HG03432 (cell line): ENCODE measurements at regions not wholly inside any gene's neighbourhood (a gene's known extent, or its start where the extent isn't known, plus 50 kb on each side); places are given as distances from the start of the nearest gene placed in this dataset.
A peak's percentile ranks its signal among the peaks of the same experiment; 100 is the strongest.

Experiments used
- ATAC-seq: cut with Tn5 transposase; IDR thresholded peaks from one replicate; pipeline ENCODE4 v1.9.1; 2021; ENCODE audit warnings: mild to moderate bottlenecking, moderate library complexity; ENCODE audit not compliant: unreplicated experiment

DNA sequence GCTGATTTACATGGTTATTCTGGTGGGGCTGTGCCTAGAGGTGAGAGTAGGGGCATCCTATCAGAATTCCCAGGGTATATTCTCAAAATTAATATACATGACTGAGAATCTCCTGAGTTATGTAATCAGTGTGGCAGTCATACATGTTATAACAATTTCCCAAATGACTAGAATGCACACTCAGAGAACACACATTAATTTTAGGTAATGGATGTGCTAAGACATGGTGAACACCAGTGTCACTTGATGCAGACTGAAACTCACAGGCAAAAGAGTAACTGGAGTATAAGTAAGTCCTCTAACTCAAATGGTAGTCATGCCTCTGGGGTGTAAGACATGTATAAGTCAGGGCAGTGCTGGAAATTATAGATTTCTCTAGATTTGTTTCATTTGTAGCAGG lies 1198.4 kb upstream of the CITED2 start:
- ATAC-seq: peak; percentile 38

DNA sequence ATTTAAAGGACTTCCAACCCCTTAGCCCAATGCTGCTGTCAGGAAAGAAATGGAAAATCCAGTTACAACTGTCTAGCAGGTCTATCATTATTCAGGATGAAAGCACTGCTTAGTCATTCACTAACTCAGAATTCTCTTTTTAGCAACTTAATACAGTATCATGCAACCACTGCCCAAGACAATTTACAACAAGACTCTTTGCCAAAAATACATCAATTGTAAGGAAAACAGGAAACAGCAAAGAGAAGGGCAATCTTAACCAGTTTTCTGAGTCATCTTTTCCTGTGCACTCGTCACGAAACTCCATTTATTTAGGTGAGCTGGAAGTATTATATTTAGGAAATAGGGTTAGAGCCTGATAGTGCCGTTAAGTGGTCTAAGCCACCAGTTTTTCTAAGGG lies 1197.7 kb upstream of the CITED2 start:
- ATAC-seq: peak; percentile 39

DNA sequence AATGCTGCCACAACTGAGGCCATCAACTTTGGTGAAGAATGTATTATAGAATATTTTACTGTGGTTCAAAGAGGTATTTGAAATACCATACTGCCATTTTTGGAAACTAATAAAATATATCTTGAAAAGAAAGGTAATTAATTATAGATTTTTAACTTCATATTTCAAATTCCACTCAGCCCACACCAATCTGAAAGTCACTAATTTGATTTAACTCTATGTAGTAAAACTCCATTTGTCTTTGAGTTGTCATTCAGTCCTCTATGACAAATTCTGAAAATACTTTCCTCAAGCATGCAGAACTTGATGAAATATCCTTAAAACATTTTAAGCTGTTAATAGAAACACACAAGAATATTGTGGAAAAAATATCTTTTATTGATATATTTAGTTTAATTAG lies 1196.7 kb upstream of the CITED2 start:
- ATAC-seq: no peak

DNA sequence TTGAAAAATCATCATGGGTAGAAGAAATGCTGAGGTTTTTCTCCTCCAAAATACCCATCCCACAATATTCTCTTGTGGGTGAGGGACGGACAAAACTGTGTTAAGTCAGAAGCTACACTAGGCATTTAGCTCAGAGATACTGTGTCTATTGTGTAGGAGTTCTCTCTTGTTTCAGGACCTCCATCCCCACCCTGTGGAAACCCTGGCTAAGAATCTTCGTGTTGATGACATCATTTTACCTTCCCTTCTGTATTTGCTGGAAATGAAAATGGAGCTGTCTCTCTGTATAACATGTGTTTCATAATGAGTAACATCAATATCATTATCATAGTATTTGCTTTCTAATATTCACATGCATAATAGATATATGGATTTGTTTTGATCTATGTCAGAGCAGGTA lies 1193.0 kb upstream of the CITED2 start:
- ATAC-seq: no peak

DNA sequence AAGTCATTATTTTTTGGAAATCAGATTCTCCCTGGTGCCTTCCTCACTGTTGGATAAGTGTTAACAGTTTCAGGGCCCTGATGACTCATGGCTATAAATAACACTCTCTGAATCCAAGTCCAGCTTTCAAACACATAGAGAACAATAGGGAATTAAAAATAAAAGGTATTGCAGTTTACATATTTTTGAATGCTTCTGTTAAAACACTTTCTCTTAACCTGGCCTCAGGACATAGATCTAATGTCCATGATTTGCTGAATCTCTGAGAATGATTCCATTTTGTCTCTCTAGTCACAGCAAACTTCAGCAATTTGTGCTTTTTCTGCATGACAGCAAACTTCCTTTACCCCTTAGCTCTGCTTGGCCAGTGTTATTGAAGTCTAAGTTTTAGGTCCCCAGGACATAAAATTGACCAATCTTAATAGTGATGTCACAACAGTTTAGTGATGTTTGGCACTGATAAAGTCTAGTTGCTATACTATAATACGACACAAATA lies 1192.4 kb upstream of the CITED2 start:
- ATAC-seq: no peak

DNA sequence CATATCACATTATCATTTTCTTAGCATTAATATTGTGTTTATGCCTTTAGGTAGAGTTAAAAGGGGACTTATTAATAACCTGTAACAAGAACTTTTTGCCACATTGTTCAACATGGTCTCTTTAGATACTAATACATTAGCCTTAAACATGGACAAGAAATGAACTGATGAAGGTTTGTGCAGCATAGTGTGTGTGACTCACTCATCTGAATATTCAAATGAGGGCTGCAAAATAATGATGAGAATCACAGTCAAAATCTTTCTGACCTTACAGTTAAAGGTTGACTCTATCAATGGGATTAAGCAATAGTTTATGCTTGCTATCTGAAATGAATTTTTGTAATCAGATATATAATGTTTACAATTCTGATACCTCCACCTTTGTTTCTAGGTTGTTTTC lies 1189.3 kb upstream of the CITED2 start:
- ATAC-seq: no peak

DNA sequence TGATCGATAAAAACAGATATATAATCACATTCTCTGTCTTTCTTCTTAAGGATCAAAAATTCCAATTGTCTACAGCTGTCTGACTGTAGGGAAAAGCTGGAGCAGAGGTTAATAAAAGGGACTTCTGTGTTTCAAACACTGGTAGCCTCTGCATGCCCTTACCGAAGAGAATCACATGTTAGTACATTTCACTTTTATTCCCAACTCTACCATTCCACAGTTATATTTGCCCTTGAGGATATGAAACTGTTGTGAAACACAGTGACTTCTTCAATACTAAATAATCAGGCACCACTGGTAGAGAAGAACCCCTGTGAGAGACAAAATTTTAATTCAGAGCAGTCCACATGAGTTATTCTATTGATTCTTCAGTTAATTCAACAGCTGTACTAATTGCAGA lies 1187.3 kb upstream of the CITED2 start:
- no peak for ATAC-seq

DNA sequence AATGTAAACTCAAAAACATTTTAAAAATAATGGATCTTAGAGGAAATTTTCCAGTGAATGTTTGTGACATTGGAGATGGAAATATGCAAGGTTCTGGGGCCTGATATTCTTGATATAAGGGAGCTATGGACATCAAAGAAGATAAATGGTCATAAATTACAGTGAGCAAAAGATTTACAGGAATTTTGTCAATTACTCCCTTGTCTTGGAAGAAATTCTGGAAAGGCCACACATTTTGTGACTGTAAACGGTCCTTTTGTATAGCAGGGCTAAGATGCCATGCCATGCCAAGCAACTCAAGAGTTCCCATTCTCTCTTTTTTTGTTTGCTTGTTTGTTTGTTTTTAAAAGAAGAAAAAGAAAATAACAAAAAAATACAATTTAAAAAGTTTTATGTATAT lies 1186.2 kb upstream of the CITED2 start:
- ATAC-seq: no peak

DNA sequence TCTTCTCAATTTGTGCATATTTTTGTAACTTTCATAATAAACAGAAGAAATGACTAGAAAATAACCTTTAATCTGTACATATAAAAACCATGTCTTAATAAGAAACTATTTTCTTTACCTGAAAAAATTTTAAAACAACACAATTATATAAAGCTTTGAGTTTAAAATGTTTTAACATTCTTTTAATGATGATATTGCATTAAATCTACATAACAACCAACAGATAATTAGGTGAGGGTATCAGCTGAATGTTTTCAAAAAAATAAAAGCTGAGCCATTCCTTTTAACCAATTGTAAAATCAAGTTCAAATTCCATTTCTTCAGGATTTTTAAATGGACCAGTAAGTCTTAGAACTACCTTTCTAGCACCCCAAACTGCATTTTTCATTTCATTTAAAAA lies 1185.0 kb upstream of the CITED2 start:
- no peak for ATAC-seq

DNA sequence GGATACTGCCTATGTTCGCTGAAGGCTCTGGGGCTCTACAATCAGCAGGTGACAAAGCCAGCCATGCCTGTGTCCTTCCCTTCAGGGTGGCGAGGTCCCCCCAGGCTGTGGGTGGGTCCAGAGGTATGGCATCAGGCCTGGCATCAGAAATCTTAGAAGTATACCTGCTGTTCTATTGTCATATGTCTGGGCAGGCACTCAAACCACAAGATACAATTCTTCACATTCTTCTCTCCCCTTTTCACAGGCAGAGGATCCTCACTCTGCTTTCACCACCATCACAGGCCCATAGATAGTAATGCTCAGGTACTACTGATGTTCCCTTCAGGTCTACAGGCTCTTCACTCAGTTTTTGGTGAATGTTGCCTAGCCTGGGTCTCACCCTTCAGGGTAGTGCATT lies 1180.0 kb upstream of the CITED2 start:
- ATAC-seq: no peak

DNA sequence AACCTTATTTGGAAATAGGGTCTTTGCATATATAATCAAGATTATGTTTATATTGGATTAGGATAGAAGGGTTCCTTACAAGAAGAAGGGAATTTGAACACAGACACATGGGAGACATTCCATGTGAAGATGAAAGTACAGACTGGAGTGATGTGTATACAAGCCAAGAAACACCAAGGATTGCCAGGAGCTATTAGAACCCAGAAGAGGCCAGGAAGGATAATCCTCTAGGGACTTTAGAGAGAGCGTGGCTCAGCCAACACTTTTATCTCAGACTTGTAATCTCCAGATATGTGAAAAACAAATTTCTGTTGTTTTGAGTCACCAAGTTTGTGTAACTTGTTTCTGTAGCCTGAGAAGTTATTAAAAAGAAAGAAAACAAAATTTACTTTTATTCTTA lies 1173.9 kb upstream of the CITED2 start:
- no peak for ATAC-seq

DNA sequence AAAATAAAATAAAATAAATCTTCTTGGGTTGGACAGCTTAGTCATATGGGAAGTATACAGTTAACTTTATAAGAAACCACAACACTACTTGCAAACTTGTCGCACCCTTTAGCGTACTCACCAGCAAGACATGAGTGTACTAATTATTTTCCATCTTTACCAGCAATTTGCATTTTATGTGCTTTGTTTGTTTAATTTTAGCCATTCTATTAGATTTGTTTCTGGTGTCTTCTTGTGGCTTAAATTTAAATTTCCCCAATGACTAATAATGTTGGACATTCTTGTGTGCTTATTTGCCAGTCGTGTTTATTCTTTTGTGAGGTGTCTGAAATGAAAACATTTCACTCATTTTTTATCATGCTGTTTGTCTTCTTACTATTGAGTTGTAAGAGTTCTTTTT lies 1172.2 kb upstream of the CITED2 start:
- ATAC-seq: no peak

DNA sequence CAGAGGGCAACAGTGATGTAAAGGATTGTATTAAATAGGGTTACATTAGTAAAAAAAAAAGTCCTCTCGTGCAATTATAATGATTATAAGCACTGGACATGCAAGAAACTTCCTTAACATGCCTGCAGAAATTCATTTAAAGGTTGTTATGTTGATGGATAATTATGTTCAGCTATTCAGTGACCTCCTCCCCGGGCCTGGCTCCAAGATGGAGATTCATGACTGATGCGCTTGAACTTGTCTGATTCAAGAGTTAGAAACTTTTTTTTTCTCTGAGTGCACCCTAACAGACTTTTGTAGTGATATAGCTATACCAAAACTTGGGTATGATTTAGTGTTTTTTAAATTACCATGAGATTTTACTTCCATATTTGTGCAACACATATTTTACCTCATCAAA lies 1170.0 kb upstream of the CITED2 start:
- ATAC-seq: no peak

DNA sequence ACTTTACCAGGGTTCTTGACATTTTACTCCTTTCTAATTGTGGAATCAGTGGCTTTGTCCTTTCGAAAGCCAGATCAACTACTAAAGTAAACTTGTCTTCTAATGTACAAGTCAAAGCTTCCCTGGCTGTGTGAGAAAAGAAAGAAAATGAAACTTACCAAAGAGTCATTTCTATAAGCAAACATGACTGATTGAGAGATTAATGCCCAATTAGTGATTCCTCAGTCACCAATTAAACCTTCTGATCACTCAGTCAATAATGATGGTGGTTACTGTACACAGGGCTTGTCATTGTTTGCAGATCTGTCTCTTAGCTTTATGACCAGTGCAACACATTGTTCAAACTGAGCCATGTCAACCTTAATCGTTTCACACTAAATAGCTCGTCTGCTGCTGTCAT lies 1168.4 kb upstream of the CITED2 start:
- no peak for ATAC-seq

DNA sequence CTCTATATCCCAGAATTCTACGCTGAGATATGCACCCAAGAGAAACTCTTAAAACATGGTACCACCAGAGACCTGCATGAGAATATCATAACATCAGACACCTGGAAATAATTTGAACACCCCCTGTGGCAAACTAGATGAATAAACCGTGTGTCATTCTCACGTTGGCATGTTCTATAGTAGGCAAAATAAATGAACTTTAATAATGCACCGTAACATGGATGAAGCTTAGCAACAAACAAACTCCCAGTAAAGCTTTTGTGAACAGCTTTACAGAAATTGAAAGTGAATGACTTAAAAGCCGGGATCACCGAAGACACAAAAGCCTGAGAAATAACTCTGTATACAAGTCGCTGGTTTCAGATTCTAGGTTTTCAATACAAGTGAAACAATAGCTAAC lies 1166.8 kb upstream of the CITED2 start:
- no peak for ATAC-seq

DNA sequence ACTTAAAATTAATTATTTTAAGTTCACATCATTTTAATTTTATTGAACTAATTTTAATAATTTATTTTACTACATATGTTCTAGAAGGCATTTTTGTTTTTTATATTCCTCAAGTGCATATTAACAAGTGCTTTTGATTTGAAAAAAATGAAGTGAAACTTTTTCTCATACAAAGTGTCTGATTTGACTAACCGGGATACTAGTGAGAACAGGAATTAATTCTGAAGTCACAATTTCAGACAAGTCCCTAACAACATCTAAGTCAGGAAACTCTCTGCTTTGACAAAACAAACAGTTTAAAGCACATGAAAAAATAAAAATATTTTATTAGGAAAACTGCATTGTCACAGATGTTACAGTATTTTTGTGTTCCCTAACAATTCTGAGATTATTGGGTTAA lies 1166.3 kb upstream of the CITED2 start:
- ATAC-seq: no peak

DNA sequence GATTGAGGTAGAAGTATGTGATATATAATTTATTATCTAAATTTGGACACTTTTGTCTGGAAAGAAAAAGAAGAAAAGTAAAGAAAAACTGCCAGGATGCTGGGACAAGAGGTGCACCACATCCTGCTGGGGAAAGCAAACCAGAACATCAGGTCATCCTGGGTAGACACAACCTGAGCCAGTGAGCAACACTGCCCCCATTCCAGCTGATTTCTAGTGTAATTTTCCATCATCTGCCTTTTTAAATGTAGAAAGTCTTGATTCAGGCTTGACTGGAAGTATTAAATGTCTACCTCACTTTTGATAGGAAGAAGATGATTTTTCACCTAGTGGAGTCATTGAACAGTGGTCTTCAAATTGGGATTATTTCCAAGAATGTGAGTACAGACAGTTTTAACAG lies 1164.5 kb upstream of the CITED2 start:
- ATAC-seq: no peak

DNA sequence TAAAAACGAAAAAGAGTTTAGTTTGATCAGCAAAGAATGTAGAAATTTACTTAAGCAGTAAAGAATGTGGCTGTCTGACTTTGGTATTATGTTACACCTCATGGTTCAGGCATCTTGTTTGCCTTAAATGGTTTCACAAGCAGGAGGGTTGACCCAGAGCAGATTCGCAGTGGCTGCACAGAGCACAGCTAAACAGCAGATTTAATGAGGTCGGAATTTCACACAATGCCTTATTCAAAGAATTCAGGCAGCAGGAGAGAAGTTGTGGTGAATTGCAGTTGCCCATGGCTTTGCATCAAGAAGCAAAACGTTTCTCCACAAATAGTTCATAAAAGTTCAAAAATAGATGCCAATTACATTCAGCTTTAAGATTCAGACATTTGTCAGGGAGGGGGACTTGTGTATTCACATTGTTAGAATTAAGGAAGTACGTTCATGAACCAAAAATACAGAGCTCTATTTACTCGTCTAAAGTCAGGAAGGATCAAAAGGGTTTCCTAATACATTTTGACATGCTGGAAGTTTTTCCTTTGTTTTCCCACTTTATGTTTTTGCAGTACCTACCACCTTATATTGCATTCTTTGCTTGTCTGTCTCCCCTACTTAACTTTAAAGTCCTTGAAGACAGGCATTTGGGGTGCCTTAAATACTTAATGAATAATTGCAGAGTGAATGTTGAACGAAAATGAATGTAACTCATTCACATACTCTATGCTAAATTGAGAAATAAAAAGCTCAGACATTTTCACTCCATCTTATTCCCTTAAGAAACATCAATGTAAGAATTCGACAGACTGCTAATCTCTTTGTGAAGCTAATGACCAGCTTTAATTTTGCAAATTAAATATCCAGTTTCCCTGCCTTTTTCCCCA lies 1163.6 kb upstream of the CITED2 start:
- no peak for ATAC-seq

DNA sequence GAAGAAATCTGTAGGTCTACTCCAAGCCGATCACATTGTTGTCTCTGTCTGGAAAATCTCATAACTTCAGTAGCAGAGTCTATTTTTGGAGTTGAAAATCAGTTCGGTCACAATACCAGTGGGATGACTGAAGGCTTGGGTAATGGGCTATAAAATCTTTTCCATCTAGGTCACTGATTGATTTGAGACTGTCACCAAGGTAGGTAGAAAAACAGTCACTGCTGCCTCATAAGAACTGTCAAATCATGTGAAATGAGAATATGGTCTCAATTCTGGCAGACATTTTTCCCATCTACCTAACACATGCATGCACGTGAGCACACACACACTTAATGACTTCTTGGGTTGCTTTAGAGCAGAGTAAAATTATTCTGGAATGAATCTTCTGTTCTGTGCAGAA lies 1162.8 kb upstream of the CITED2 start:
- ATAC-seq: no peak

DNA sequence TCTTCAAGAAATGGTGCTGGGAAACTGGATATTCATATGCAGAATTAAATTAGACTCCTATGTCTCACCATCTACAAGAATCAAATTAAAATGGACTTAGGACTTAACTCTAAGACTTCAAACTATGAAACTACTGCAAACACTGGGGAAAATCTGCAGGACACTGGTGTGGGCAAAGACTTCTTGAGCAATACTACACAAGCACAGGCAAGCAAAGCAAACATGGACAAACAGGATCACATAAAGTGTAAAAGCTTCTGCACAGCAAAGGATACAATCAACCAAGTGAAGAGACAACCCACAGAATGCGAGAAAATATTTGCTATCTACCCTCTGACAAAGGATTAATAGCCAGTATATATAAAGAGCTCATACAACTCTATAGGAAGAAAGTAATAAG lies 1161.1 kb upstream of the CITED2 start:
- ATAC-seq: no peak

DNA sequence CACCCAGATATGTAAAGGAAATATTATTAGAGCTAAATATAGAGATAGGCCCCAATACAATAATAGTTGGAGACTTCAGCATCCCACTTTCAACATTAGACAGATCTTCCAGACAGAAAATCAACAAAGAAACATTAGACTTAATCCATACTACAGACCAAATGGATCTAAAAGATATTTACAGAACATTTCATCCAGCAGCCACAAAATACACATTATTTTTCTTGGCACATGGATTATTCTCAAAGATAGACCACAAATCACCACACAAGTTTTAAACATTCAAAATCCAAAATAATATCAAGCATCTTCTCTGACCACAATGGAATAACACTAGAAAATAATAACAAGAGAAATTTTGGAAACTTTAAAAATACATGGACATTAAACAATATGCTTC lies 1159.1 kb upstream of the CITED2 start:
- ATAC-seq: no peak

DNA sequence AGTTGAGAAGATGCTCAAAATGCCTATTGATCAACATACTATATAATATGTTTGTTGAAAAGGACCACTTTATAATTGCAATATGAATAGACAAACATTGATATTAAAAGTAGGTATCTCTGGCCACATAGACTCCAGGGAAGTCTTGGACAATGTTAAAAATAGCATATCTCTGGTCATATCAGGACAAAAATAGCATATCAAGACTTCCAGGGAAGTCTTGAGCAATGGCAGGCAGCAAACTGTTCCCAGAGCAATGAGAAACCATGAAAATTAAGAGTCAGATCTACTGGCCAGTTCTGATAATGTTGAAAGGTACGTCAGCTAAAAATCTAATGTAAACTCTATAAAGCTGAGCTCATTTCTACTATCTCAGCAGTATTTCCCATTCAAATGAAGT lies 1130.3 kb upstream of the CITED2 start:
- ATAC-seq: no peak

DNA sequence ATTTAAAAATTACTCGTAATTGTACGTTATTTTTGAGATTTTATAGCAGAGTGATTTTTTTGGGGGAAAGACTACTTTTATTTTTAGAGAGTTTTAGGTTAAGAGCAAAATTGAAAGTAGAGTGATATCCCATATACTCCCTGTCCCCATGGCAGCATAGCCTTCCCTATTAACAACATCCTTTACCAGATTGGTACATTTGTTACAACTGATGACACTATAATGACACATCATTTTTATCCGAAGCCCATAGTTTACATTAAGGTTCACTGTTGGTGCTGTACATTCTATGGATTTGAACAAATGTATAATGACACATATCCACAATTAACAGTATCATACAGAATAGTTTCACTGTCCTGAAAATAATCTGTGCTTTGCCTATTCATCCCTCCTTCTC lies 1126.4 kb upstream of the CITED2 start:
- no peak for ATAC-seq
